Right kidney (tissue), 1 donor: ENCODE measurements at regions not wholly inside any gene's neighbourhood (a gene's known extent, or its start where the extent isn't known, plus 50 kb on each side); places are given as distances from the start of the nearest gene placed in this dataset.
"Not testable (repeated sequence)": the region's sequence is repeated elsewhere in the genome, so short reads cannot be mapped to it uniquely, and the experiment has no call there.

Experiments
- DNase-seq: peaks from one replicate; pipeline ENCODE4 v3.0.0-alpha.2; 2016

GRCh38 chr2:172293952-172294351 lies 133.4 kb upstream of the ITGA6 start:
- DNase-seq = peak; percentile 41

- no peak for DNase-seq
Observed at GRCh38 chr2:172294983-172295382, 132.4 kb upstream of the ITGA6 start.

- no peak for DNase-seq
Observed at GRCh38 chr2:172295677-172296076, 131.7 kb upstream of the ITGA6 start.

GRCh38 chr2:172296267-172297046 lies 130.9 kb upstream of the ITGA6 start:
- no peak for DNase-seq

- DNase-seq = no peak
Observed at GRCh38 chr2:172297531-172297930, 129.9 kb upstream of the ITGA6 start.

GRCh38 chr2:172297950-172298349 lies 129.4 kb upstream of the ITGA6 start:
- no peak for DNase-seq

GRCh38 chr2:172299741-172300140 lies 127.6 kb upstream of the ITGA6 start:
- DNase-seq = no peak

GRCh38 chr2:172300851-172301250 lies 126.5 kb upstream of the ITGA6 start:
- DNase-seq = no peak

- no peak for DNase-seq
Observed at GRCh38 chr2:172305066-172305465, 122.3 kb upstream of the ITGA6 start.

- DNase-seq = no peak
Observed at GRCh38 chr2:172307800-172308199, 119.6 kb upstream of the ITGA6 start.

GRCh38 chr2:172308253-172308935 lies 119.0 kb upstream of the ITGA6 start:
- DNase-seq = no peak

- DNase-seq = no peak
Observed at GRCh38 chr2:172311921-172312345, 115.5 kb upstream of the ITGA6 start.

GRCh38 chr2:172313715-172314341 lies 113.6 kb upstream of the ITGA6 start:
- no peak for DNase-seq

GRCh38 chr2:172315070-172315469 lies 112.3 kb upstream of the ITGA6 start:
- DNase-seq = not testable (repeated sequence)

GRCh38 chr2:172322049-172322448 lies 105.3 kb upstream of the ITGA6 start:
- no peak for DNase-seq

GRCh38 chr2:172323256-172323655 lies 104.1 kb upstream of the ITGA6 start:
- no peak for DNase-seq

- DNase-seq = no peak
Observed at GRCh38 chr2:172323861-172324597, 103.4 kb upstream of the ITGA6 start.

GRCh38 chr2:172326211-172326509 lies 101.2 kb upstream of the ITGA6 start:
- no peak for DNase-seq

GRCh38 chr2:172328103-172328841 lies 99.1 kb upstream of the ITGA6 start:
- DNase-seq = no peak

GRCh38 chr2:172329416-172329773 lies 98.0 kb upstream of the ITGA6 start:
- DNase-seq = no peak

GRCh38 chr2:172329774-172330671 lies 97.4 kb upstream of the ITGA6 start:
- DNase-seq = no peak
